Prostate gland (tissue), 2 donors: ENCODE measurements at regions not wholly inside any gene's neighbourhood (a gene's known extent, or its start where the extent isn't known, plus 50 kb on each side); places are given as distances from the start of the nearest gene placed in this dataset.

Experiments used
- DNase-seq: peaks from one replicate; pipeline ENCODE4 v3.0.0-alpha.2; 2019; ENCODE audit warnings: low spot score
- H3K27ac ChIP-seq, 2 donors: fragments of 200-600 bp; sonication (generic); 2 replicates each; pipeline ENCODE4 v1.5.1; 2017 to 2019
- H3K27me3 ChIP-seq: fragments of 200-600 bp; sonication (generic); replicated peaks from 2 replicates; pipeline ENCODE4 v1.5.1; 2019; ENCODE audit not compliant: insufficient read depth
- H3K36me3 ChIP-seq, 2 donors: fragments of 200-600 bp; sonication (generic); 1 replicate in 1 of 2; 2 replicates in 1 of 2; pipeline versions ENCODE4 v1.5.1 to v1.8.1; 2017 to 2019
- H3K4me1 ChIP-seq: fragments of 200-600 bp; sonication (generic); replicated peaks from 2 replicates; pipeline ENCODE4 v1.5.1; 2019
- H3K4me3 ChIP-seq, 2 donors: fragments of 200-600 bp; sonication (generic); 2 replicates each; pipeline ENCODE4 v1.5.1; 2017 to 2019
- H3K9me3 ChIP-seq: fragments of 200-600 bp; sonication (generic); 2 replicates; pipeline ENCODE4 v1.5.1; 2017
- POLR2A ChIP-seq: fragments of 450-650 bp; IDR thresholded peaks from one replicate; pipeline ENCODE4 v1.6.1; 2016; ENCODE audit warnings: antibody characterized with exemption, mild to moderate bottlenecking
- POLR2AphosphoS5 ChIP-seq: sonication (generic); formaldehyde crosslinking; IDR thresholded peaks from one replicate; pipeline ENCODE4 v1.6.1; 2017; ENCODE audit warnings: antibody characterized with exemption
- WGBS: methylation state at CpG from one replicate; pipeline ENCODE4 v1.1.5; 2018; 5-methylcytosine and 5-hydroxymethylcytosine counted together
- intact Hi-C: fragments of 100-400 bp; cut with DNase I; formaldehyde crosslinking; loops from one replicate; pipeline ENCODE4 v1.14.2; 2022
- TF ChIP-seq, protein P1 (sequence below), 4 experiments: fragments of 200-600 bp in 2 of 4; fragments of 450-650 bp in 2 of 4; sonication (generic) in 2 of 4; IDR thresholded peaks; 1 replicate in 3 of 4; 2 replicates in 1 of 4; pipeline ENCODE4 v1.5.1; 2016 to 2019; ENCODE audit warnings: antibody characterized with exemption in 4 of 4, mild to moderate bottlenecking in 2 of 4, moderate library complexity in 2 of 4

DNA sequence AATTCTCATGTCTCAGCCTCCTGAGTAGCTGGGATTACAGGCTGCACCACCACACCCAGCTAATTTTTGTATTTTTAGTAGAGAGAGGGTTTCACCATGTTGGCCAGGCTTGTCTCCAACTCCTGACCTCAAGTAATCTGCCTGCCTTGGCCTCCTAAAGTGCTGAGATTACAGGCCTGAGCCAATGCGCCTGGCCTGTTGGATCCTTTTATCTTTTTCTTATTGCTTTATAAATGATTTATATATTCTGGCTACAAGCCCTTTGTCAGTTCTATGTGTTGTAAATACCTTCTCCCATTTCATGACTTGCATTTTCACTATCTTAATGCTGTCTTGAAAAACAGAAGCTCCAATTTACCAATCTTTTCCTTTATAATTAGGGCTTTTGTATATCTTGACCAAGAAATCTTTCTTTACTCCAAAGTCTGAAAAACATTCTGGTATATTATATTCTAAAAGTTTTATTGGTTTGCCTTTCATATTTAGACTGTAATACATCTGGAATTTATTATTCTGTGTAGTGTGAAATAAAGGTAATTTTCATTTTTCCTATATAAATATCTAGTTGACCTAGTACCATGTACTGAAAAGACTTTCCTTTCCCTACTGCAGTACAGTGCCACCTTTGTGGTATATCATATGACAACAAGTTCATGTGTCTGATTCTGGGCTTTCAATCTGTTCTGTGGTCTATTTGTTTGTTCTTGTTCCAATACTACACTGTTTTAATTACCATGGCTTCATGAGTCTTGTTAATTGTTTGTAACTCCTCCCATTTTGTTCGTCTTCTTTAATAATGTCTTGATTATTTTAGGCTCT, 52.9 kb upstream of the RNU6-1 start:
- no peaks in the 10 kb centered on the region for H3K36me3 ChIP-seq
- no peaks in the 10 kb centered on the region for H3K9me3 ChIP-seq
- TF ChIP-seq POLR2A: no peak
- peak; percentile 58 for TF ChIP-seq POLR2AphosphoS5
- TF ChIP-seq, protein P1, sequence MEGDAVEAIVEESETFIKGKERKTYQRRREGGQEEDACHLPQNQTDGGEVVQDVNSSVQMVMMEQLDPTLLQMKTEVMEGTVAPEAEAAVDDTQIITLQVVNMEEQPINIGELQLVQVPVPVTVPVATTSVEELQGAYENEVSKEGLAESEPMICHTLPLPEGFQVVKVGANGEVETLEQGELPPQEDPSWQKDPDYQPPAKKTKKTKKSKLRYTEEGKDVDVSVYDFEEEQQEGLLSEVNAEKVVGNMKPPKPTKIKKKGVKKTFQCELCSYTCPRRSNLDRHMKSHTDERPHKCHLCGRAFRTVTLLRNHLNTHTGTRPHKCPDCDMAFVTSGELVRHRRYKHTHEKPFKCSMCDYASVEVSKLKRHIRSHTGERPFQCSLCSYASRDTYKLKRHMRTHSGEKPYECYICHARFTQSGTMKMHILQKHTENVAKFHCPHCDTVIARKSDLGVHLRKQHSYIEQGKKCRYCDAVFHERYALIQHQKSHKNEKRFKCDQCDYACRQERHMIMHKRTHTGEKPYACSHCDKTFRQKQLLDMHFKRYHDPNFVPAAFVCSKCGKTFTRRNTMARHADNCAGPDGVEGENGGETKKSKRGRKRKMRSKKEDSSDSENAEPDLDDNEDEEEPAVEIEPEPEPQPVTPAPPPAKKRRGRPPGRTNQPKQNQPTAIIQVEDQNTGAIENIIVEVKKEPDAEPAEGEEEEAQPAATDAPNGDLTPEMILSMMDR (IDR thresholded peaks at IDR 0.05): no peak
- no peaks in the 10 kb centered on the region for H3K4me1 ChIP-seq
- H3K27ac ChIP-seq: peak overlapping the region; percentile 46 to 47
- DNase-seq: no peak
- H3K27me3 ChIP-seq: no peaks in the 10 kb centered on the region
- no peak overlapping the region for H3K4me3 ChIP-seq
- intact Hi-C loops: loop anchor here (1.0 kb wide), 1 partner anchor 23 kb away; no protein-coding TSS in a partner anchor
- WGBS: 31% methylated on average over 2 of the region's 2 CpGs

DNA sequence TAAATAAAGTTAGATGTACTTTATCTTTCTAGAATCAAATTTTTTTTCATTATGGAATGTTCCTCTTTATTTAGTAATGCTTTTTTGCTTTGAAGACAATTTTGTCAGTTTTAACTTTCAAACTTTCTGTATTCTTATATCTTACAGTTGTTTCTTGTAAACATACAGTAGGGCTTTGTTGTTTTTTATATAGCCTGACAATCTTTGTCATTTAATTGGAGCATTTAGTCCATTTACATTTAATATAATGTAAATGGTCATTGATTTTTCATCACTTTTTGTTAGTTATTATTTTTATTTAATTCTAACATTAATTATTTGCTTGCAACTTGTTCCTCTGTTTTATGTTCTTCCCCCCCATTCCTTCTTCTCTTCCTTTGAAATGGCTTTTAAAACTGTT, 55.4 kb upstream of the RNU6-1 start:
- no peak for TF ChIP-seq POLR2A
- no peak for DNase-seq
- H3K4me3 ChIP-seq: no peak overlapping the region
- no peak overlapping the region for H3K27ac ChIP-seq
- H3K36me3 ChIP-seq: no peaks in the 10 kb centered on the region
- H3K27me3 ChIP-seq: no peaks in the 10 kb centered on the region
- no peaks in the 10 kb centered on the region for H3K4me1 ChIP-seq
- no peaks in the 10 kb centered on the region for H3K9me3 ChIP-seq
- intact Hi-C loops: no loop called here

DNA sequence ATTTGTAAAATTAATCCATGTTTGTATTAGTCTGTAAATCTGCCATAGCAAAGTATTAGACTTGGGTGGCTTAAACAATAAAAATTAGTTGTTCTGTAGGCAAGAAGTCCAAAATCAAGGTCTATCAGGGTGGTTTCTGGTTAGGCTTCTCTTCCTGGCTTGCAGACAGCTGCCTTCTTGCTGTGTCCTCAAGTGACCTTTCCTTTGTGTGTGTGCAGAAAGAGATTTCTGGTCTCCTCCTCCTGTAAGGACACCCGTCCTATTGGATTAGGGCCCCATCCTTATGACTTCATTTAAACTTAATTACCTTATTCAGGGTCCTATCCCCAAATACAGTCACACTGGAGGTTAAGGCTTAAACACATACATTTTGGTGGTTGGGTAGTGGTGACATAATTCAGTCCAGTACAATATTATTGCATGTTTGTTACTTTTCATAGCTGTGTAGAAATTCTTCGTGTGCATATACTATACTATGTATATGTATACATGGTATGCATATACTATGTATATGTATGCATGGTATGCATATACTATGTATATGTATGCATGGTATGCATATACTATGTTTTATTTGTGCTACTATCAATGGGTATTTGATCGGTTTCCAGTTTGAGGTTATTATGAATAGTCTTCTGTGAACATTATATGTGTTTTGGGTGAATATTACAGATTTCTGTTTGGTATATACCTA, 57.9 kb upstream of the RNU6-1 start:
- Histone ChIP-seq H3K4me1 (no peaks in the 10 kb centered on the region), H3K27ac (no peak overlapping the region), H3K27me3 (no peaks in the 10 kb centered on the region), H3K36me3 (no peaks in the 10 kb centered on the region), H3K9me3 (no peaks in the 10 kb centered on the region), H3K4me3 (no peak overlapping the region)
- TF ChIP-seq, protein P1 (IDR thresholded peaks at IDR 0.05): no peak
- TF ChIP-seq POLR2AphosphoS5: no peak
- no peak for TF ChIP-seq POLR2A
- 79% methylated on average over 3 of the region's 3 CpGs for WGBS
- no peak for DNase-seq
- intact Hi-C loops: no loop called here

DNA sequence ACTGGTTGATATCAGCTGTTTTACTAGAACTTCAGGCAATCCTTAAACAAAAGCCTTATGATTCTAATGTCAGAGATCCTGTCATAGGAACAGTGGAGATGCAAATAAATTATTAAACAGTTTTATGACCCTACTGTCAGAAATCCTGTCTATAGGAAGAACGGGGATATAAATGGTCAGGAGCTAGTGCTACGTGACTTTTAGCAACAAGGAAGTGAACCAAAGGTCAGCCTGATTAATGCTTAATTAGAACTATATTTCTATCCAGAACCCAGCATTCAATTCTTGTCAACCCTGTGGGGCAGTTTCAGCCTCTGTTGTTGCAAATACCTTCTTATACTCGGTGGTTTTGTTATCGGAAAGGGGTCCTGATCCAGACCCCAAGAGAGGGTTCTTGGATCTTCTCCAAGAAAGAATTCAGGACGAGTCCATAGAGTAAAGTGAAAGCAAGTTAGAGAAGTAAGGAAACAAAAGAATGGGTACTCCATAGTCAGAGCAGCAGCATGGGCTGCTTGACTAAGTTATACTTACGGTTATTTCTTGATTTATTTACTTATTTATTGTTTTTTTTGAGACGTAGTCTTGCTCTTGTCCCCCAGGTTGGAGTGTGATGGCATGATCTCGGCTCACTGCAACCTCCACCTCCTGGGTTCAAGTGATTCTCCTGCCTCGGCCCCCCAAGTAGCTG, 59.9 kb upstream of the RNU6-1 start:
- Histone ChIP-seq H3K9me3 (no peaks in the 10 kb centered on the region), H3K36me3 (no peaks in the 10 kb centered on the region), H3K4me3 (no peak overlapping the region), H3K4me1 (no peaks in the 10 kb centered on the region), H3K27ac (no peak overlapping the region), H3K27me3 (no peaks in the 10 kb centered on the region)
- intact Hi-C loops: no loop called here
- no peak for TF ChIP-seq POLR2A
- TF ChIP-seq, protein P1 (IDR thresholded peaks at IDR 0.05): no peak
- no peak for TF ChIP-seq POLR2AphosphoS5
- no peak for DNase-seq
- 77% methylated on average over 9 of the region's 9 CpGs for WGBS

DNA sequence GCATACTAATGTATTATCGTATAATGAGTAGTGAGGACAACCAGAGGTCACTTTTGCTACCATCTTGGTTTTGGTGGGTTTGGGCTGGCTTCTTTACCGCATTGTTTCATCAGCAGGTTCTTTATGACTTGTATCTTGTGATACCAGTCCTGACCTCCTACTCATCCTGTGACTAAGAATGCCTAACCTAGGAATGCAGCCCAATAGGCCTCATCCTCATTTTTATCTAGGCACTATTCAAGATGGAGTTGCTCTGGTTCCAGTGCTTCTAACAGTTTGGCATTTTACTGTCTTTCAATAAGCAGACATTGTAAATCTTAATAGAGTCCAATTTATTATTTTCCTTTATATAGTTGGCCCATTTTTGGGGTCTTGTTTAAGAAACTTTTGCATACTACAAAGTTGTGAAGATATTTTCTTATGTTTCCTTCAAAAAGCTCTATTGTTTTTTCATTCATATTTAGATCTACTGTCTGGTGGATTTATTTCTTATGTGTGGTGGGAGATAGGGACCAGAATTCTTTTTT, 60.8 kb upstream of the RNU6-1 start:
- no peaks in the 10 kb centered on the region for H3K27me3 ChIP-seq
- no peak for DNase-seq
- H3K9me3 ChIP-seq: no peaks in the 10 kb centered on the region
- 100% methylated on average over 2 of the region's 2 CpGs for whole genome bisulfite sequencing
- H3K36me3 ChIP-seq: no peaks in the 10 kb centered on the region
- no peak overlapping the region for H3K27ac ChIP-seq
- no peak overlapping the region for H3K4me3 ChIP-seq
- H3K4me1 ChIP-seq: no peaks in the 10 kb centered on the region
- intact Hi-C loops: no loop called here
- TF ChIP-seq POLR2A: no peak
- TF ChIP-seq, protein P1 (IDR thresholded peaks at IDR 0.05): no peak
- no peak for TF ChIP-seq POLR2AphosphoS5
